Ectodermal cell (in vitro differentiated cells): ENCODE measurements at regions not wholly inside any gene's neighbourhood (a gene's known extent, or its start where the extent isn't known, plus 50 kb on each side); places are given as distances from the start of the nearest gene placed in this dataset.
A peak's percentile ranks its signal among the peaks of the same experiment; 100 is the strongest.
"Not testable (repeated sequence)": the region's sequence is repeated elsewhere in the genome, so short reads cannot be mapped to it uniquely, and the experiment has no call there.

Source experiments
- H3K27ac ChIP-seq: 2 replicates; pipeline ENCODE4 v1.7.0; 2013; ENCODE audit warnings: mild to moderate bottlenecking, low read depth, low read length; ENCODE audit not compliant: insufficient read depth, poor library complexity, severe bottlenecking
- H3K27me3 ChIP-seq: 2 replicates; pipeline ENCODE4 v1.7.0; 2013; ENCODE audit warnings: mild to moderate bottlenecking, low read length; ENCODE audit not compliant: insufficient read depth, control insufficient read depth, poor library complexity, severe bottlenecking
- H3K36me3 ChIP-seq: one replicate; pipeline ENCODE4 v1.7.0; 2013; ENCODE audit warnings: low read length; ENCODE audit not compliant: control insufficient read depth, insufficient read depth
- H3K4me1 ChIP-seq: one replicate; pipeline ENCODE4 v1.7.0; 2013; ENCODE audit warnings: low read length; ENCODE audit not compliant: control insufficient read depth, insufficient read depth
- H3K4me3 ChIP-seq: 2 replicates; pipeline ENCODE4 v1.7.0; 2013; ENCODE audit warnings: low read depth, low read length, control low read depth; ENCODE audit not compliant: insufficient read depth
- H3K9me3 ChIP-seq: 2 replicates; pipeline ENCODE4 v1.7.0; 2013; ENCODE audit warnings: mild to moderate bottlenecking, low read length, moderate library complexity; ENCODE audit not compliant: control insufficient read depth
- WGBS, 2 experiments: methylation state at CpG; one replicate each; pipeline ENCODE4 v1.1.7; 2013; ENCODE audit warnings: missing lambda C conversion rate in 2 of 2; 5-methylcytosine and 5-hydroxymethylcytosine counted together

GRCh38 chrX:3842822-3843521 is 129.5 kb upstream of the PRKX start:
- peak overlapping the region; percentile 35 for H3K4me3 ChIP-seq
- WGBS, 2 experiments = 0% methylated on average over 21 to 24 of the region's 70 CpGs
- not testable (repeated sequence) for H3K9me3 ChIP-seq, H3K27me3 ChIP-seq, H3K27ac ChIP-seq, H3K36me3 ChIP-seq, H3K4me1 ChIP-seq

- not testable (repeated sequence) for H3K36me3 ChIP-seq, H3K4me3 ChIP-seq, H3K4me1 ChIP-seq, H3K27me3 ChIP-seq, H3K27ac ChIP-seq, H3K9me3 ChIP-seq
- 100% methylated on average over 1 of the region's 24 CpGs; no CpG with 5 or more reads in 1 of the 2 experiments for WGBS, 2 experiments
Observed at GRCh38 chrX:3838754-3839153, 125.3 kb upstream of the PRKX start.

GRCh38 chrX:3837958-3838643 is 124.7 kb upstream of the PRKX start:
- WGBS, 2 experiments = 96 to 100% methylated on average over 12 to 15 of the region's 58 CpGs
- not testable (repeated sequence) for H3K4me3 ChIP-seq, H3K27ac ChIP-seq

GRCh38 chrX:3837211-3837610 is 123.8 kb upstream of the PRKX start:
- H3K4me3 ChIP-seq, H3K4me1 ChIP-seq, H3K27me3 ChIP-seq, H3K36me3 ChIP-seq, H3K9me3 ChIP-seq, H3K27ac ChIP-seq: not testable (repeated sequence)
- WGBS, 2 experiments = no CpG with 5 or more reads among the region's 13 CpGs

More at GRCh38 chrX:3837958-3838643, 124.7 kb upstream of the PRKX start:
- not testable (repeated sequence) for H3K4me1 ChIP-seq, H3K36me3 ChIP-seq, H3K27me3 ChIP-seq, H3K9me3 ChIP-seq

- WGBS, 2 experiments = no CpG with 5 or more reads among the region's 11 CpGs
- H3K27me3 ChIP-seq, H3K4me3 ChIP-seq, H3K9me3 ChIP-seq, H3K36me3 ChIP-seq, H3K27ac ChIP-seq, H3K4me1 ChIP-seq: not testable (repeated sequence)
Observed at GRCh38 chrX:3833761-3834542, 120.5 kb upstream of the PRKX start.

GRCh38 chrX:3830020-3830419 is 116.6 kb upstream of the PRKX start:
- not testable (repeated sequence) for H3K36me3 ChIP-seq, H3K4me1 ChIP-seq, H3K4me3 ChIP-seq, H3K9me3 ChIP-seq, H3K27me3 ChIP-seq, H3K27ac ChIP-seq
- WGBS, 2 experiments = no CpG with 5 or more reads among the region's 9 CpGs

- H3K4me1 ChIP-seq, H3K4me3 ChIP-seq, H3K27ac ChIP-seq, H3K27me3 ChIP-seq, H3K36me3 ChIP-seq, H3K9me3 ChIP-seq: not testable (repeated sequence)
- WGBS, 2 experiments = 86 to 100% methylated on average over 2 to 5 of the region's 12 CpGs
Observed at GRCh38 chrX:3829041-3829531, 115.6 kb upstream of the PRKX start.

- H3K4me1 ChIP-seq, H3K27me3 ChIP-seq, H3K4me3 ChIP-seq, H3K36me3 ChIP-seq, H3K9me3 ChIP-seq, H3K27ac ChIP-seq: not testable (repeated sequence)
- 73 to 84% methylated on average over 5 to 9 of the region's 20 CpGs for WGBS, 2 experiments
Observed at GRCh38 chrX:3828378-3829040, 115.1 kb upstream of the PRKX start.

GRCh38 chrX:3824008-3824407 is 110.6 kb upstream of the PRKX start:
- not testable (repeated sequence) for H3K27ac ChIP-seq, H3K4me3 ChIP-seq, H3K4me1 ChIP-seq, H3K9me3 ChIP-seq, H3K36me3 ChIP-seq, H3K27me3 ChIP-seq
- WGBS, 2 experiments = no CpG with 5 or more reads among the region's 5 CpGs

- Histone ChIP-seq H3K4me3 (no peak overlapping the region), H3K27ac (no peak overlapping the region), H3K4me1 (no peaks in the 10 kb centered on the region), H3K27me3 (no peaks in the 10 kb centered on the region), H3K9me3 (no peaks in the 10 kb centered on the region), H3K36me3 (no peaks in the 10 kb centered on the region)
- 86 to 92% methylated on average over 4 of the region's 4 CpGs for WGBS, 2 experiments
Observed at GRCh38 chrX:3820167-3820566, 106.7 kb upstream of the PRKX start.
